Neural cell (in vitro differentiated cells): ENCODE measurements at regions not wholly inside any gene's neighbourhood (a gene's known extent, or its start where the extent isn't known, plus 50 kb on each side); places are given as distances from the start of the nearest gene placed in this dataset.

Experiments used
- H2AFZ ChIP-seq: fragments of 200-600, 300-800 bp; sonication (generic), shearing (Covaris generic); 2 replicates; pipeline ENCODE4 v1.6.0; 2014; ENCODE audit warnings: low read depth, mild to moderate bottlenecking, antibody characterized with exemption, low read length, moderate library complexity
- H3F3A ChIP-seq: fragments of 200-600 bp; shearing (Covaris generic); 2 replicates; pipeline ENCODE4 v1.6.1; 2016; ENCODE audit warnings: mild to moderate bottlenecking, moderate library complexity, mixed read lengths, antibody characterized with exemption, low read length; ENCODE audit not compliant: insufficient read depth, poor library complexity, severe bottlenecking
- H3K27ac ChIP-seq: fragments of 200-600, 300-800 bp; sonication (generic), shearing (Covaris generic); 2 replicates; pipeline ENCODE4 v1.5.1; 2014; ENCODE audit warnings: mild to moderate bottlenecking, low read length, moderate library complexity
- H3K27me3 ChIP-seq: fragments of 300-800, 200-600 bp; sonication (generic), shearing (Covaris generic); 2 replicates; pipeline ENCODE4 v1.6.0; 2014; ENCODE audit warnings: mild to moderate bottlenecking, low read depth, low read length, moderate library complexity; ENCODE audit not compliant: insufficient read depth
- H3K36me3 ChIP-seq: fragments of 300-800, 200-600 bp; sonication (generic), shearing (Covaris generic); 2 replicates; pipeline ENCODE4 v1.5.1; 2014; ENCODE audit warnings: mild to moderate bottlenecking, antibody characterized with exemption, low read length, moderate library complexity; ENCODE audit not compliant: insufficient read depth
- H3K4me2 ChIP-seq: fragments of 300-800, 200-600 bp; sonication (generic), shearing (Covaris generic); 2 replicates; pipeline ENCODE4 v1.6.0; 2014; ENCODE audit warnings: mild to moderate bottlenecking, low read length
- H3K4me3 ChIP-seq: fragments of 300-800, 200-600 bp; sonication (generic), shearing (Covaris generic); 2 replicates; pipeline ENCODE4 v1.5.1; 2014; ENCODE audit warnings: mild to moderate bottlenecking, low read length, moderate library complexity
- H3K79me2 ChIP-seq: fragments of 200-600 bp; shearing (Covaris generic); replicated peaks from 2 replicates; pipeline ENCODE4 v1.6.0; 2014; ENCODE audit warnings: mild to moderate bottlenecking, low read length, moderate library complexity; ENCODE audit not compliant: insufficient read depth
- H3K9ac ChIP-seq: fragments of 300-800, 200-600 bp; sonication (generic), shearing (Covaris generic); 2 replicates; pipeline ENCODE4 v1.6.1; 2016; ENCODE audit warnings: mild to moderate bottlenecking, low read length, mixed read lengths
- H3K9me2 ChIP-seq: fragments of 200-600 bp; shearing (Covaris generic); 2 replicates; pipeline ENCODE4 v1.6.1; 2016; ENCODE audit warnings: mild to moderate bottlenecking, low read length, mixed read lengths; ENCODE audit not compliant: insufficient read depth
- H3K9me3 ChIP-seq: fragments of 200-600, 300-800 bp; sonication (generic), shearing (Covaris generic); 2 replicates; pipeline ENCODE4 v1.6.1; 2016; ENCODE audit warnings: mild to moderate bottlenecking, mixed run types, low read length, moderate library complexity, mixed read lengths
- H4K20me1 ChIP-seq: fragments of 200-600 bp; shearing (Covaris generic); 2 replicates; pipeline ENCODE4 v1.6.1; 2016; ENCODE audit warnings: mild to moderate bottlenecking, mixed run types; ENCODE audit not compliant: insufficient read depth
- CTCF ChIP-seq: fragments of 450-650 bp; IDR thresholded peaks from 2 replicates; pipeline ENCODE4 v1.5.1; 2014; ENCODE audit warnings: antibody characterized with exemption, mild to moderate bottlenecking, moderate library complexity; ENCODE audit not compliant: poor library complexity, severe bottlenecking
- EP300 ChIP-seq: fragments of 450-650 bp; conservative IDR thresholded peaks from 2 replicates; pipeline ENCODE4 v1.6.1; 2014; ENCODE audit warnings: antibody characterized with exemption, mild to moderate bottlenecking, moderate library complexity; ENCODE audit not compliant: poor library complexity, severe bottlenecking
- EZH2 ChIP-seq: fragments of 200-600, 300-800 bp; shearing (Covaris generic), sonication (generic); IDR thresholded peaks from 2 replicates; pipeline ENCODE4 v1.6.1; 2014; ENCODE audit warnings: antibody characterized with exemption, low read length, borderline replicate concordance, mild to moderate bottlenecking; ENCODE audit not compliant: insufficient read depth, poor library complexity, severe bottlenecking
- MXI1 ChIP-seq: fragments of 450-650 bp; conservative IDR thresholded peaks from 2 replicates; pipeline ENCODE4 v1.6.1; 2014; ENCODE audit warnings: antibody characterized with exemption, mild to moderate bottlenecking; ENCODE audit not compliant: poor library complexity, severe bottlenecking
- POLR2AphosphoS5 ChIP-seq: IDR thresholded peaks from 2 replicates; pipeline ENCODE4 v1.6.1; 2012
- RAD21 ChIP-seq: fragments of 450-650 bp; conservative IDR thresholded peaks from 2 replicates; pipeline ENCODE4 v1.6.1; 2014; ENCODE audit warnings: antibody characterized with exemption, mild to moderate bottlenecking, moderate library complexity
- SMC3 ChIP-seq: fragments of 450-650 bp; conservative IDR thresholded peaks from 2 replicates; pipeline ENCODE4 v1.6.1; 2014; ENCODE audit warnings: antibody characterized with exemption, mild to moderate bottlenecking, moderate library complexity; ENCODE audit not compliant: poor library complexity
- TAF1 ChIP-seq: IDR thresholded peaks from 2 replicates; pipeline ENCODE4 v1.6.1; 2012; ENCODE audit warnings: low read depth
- TF ChIP-seq, protein P1 (sequence below): IDR thresholded peaks from 2 replicates; pipeline ENCODE4 v1.6.1; 2012; ENCODE audit warnings: borderline replicate concordance

- no peak overlapping the region for H3K4me2 ChIP-seq
- no peaks in the 10 kb centered on the region for H3K27me3 ChIP-seq
- H3K4me3 ChIP-seq, result no peak overlapping the region
- no peaks in the 10 kb centered on the region for H3K9me2 ChIP-seq
- H2AFZ ChIP-seq, result no peak overlapping the region
- H3K9ac ChIP-seq, result no peak overlapping the region
- TF ChIP-seq RAD21 (no peak), SMC3 (no peak), EZH2 (no peak), TAF1 (no peak), MXI1 (no peak), POLR2AphosphoS5 (no peak), EP300 (no peak), CTCF (no peak)
- TF ChIP-seq, protein P1, sequence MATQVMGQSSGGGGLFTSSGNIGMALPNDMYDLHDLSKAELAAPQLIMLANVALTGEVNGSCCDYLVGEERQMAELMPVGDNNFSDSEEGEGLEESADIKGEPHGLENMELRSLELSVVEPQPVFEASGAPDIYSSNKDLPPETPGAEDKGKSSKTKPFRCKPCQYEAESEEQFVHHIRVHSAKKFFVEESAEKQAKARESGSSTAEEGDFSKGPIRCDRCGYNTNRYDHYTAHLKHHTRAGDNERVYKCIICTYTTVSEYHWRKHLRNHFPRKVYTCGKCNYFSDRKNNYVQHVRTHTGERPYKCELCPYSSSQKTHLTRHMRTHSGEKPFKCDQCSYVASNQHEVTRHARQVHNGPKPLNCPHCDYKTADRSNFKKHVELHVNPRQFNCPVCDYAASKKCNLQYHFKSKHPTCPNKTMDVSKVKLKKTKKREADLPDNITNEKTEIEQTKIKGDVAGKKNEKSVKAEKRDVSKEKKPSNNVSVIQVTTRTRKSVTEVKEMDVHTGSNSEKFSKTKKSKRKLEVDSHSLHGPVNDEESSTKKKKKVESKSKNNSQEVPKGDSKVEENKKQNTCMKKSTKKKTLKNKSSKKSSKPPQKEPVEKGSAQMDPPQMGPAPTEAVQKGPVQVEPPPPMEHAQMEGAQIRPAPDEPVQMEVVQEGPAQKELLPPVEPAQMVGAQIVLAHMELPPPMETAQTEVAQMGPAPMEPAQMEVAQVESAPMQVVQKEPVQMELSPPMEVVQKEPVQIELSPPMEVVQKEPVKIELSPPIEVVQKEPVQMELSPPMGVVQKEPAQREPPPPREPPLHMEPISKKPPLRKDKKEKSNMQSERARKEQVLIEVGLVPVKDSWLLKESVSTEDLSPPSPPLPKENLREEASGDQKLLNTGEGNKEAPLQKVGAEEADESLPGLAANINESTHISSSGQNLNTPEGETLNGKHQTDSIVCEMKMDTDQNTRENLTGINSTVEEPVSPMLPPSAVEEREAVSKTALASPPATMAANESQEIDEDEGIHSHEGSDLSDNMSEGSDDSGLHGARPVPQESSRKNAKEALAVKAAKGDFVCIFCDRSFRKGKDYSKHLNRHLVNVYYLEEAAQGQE, result no peak
- no peaks in the 10 kb centered on the region for H3K36me3 ChIP-seq
- no peaks in the 10 kb centered on the region for H3F3A ChIP-seq
- H3K79me2 ChIP-seq, result no peaks in the 10 kb centered on the region
- H4K20me1 ChIP-seq, result no peaks in the 10 kb centered on the region
- H3K9me3 ChIP-seq, result no peaks in the 10 kb centered on the region
- no peak overlapping the region for H3K27ac ChIP-seq
Measured at GRCh38 chrX:6856471-6856870, 291.0 kb upstream of the STS start.

DNA sequence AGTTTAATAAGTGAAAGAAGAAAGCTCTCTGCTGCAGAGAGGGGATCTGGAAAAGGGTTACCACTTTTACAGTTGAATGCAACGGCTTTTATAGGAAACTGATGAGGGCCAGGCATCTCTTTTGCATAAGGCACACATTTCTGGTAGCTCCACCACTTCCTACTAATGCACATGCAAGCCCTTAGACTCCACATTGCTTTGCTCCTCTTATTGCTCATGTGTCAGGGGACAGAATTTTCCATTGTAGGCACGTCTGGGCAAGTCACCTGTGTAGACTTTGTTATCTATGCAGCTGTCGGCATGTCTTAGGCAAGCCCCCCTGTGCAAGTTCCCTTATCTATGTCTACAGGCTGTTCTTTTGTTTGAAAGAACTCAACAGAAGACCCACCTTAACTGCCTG is 294.6 kb upstream of the STS start:
- Histone ChIP-seq H2AFZ (no peak overlapping the region), H3K27me3 (no peaks in the 10 kb centered on the region), H3K4me3 (no peak overlapping the region), H4K20me1 (no peaks in the 10 kb centered on the region), H3K36me3 (no peaks in the 10 kb centered on the region), H3K9ac (no peak overlapping the region), H3K79me2 (no peaks in the 10 kb centered on the region), H3F3A (no peaks in the 10 kb centered on the region), H3K9me3 (no peaks in the 10 kb centered on the region), H3K4me2 (no peak overlapping the region), H3K27ac (no peak overlapping the region), H3K9me2 (no peaks in the 10 kb centered on the region)
- TF ChIP-seq RAD21, result no peak
- TF ChIP-seq POLR2AphosphoS5, result no peak
- TF ChIP-seq CTCF, result no peak
